C4-2B (cell line): ENCODE measurements at regions not wholly inside any gene's neighbourhood (a gene's known extent, or its start where the extent isn't known, plus 50 kb on each side); places are given as distances from the start of the nearest gene placed in this dataset.

ENCODE experiments used
- CTCF ChIP-seq: fragments of 450-650 bp; conservative IDR thresholded peaks from 2 replicates; pipeline ENCODE4 v1.5.1; 2017; ENCODE audit warnings: mild to moderate bottlenecking
- ZFX ChIP-seq: fragments of 450-650 bp; IDR thresholded peaks from 2 replicates; pipeline ENCODE4 v1.6.1; 2017

GRCh38 chr11:112481431-112481830, 220.8 kb upstream of the PLET1 start:
- no peak for TF ChIP-seq CTCF
- TF ChIP-seq ZFX, result no peak
